ENCODE measurements at regions not wholly inside any gene's neighbourhood (a gene's known extent, or its start where the extent isn't known, plus 50 kb on each side); places are given as distances from the start of the nearest gene placed in this dataset.

DNA sequence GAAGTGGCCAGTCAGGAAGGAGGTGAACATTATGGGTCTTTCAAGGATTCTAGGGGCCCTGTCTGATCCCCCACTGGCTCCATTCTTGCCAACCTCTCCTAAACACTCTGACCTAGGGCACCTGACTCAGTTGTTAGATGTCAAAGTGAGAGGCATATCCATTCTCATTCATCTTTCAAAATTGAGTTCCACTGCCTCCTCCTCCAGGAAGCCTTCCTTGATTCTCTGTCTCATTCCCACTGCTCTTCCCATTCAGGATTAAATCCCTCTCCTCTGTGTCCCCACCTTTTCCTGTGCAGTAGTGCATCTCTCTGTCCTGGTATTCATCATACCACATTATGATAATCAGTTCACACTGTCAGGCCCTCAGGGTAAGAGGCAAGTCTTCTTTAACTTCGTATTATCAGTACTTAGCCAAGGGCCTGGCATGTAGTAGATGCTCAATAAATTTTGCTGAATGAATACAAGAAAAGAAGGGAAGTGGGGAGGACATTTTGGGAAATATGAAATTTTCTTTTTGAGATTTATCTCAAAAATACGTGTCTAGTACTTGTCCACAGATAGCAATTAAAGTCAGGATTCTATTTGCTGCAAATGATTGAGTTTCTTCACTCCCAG is 61.8 kb upstream of the ITPKB start:
- H3K27ac ChIP-seq, result no peak overlapping the region
- no peaks in the 10 kb centered on the region for H3K9me3 ChIP-seq
- H3K4me2 ChIP-seq, result no peak overlapping the region
- ChIA-PET CTCF (interaction anchor here (1.0 kb wide), 1 partner anchor 10 kb away, joined by 3 read pairs; no protein-coding TSS in a partner anchor), POLR2A (no interaction called here)
- FAIRE-seq, result no peak
- ATAC-seq, result no peak
- DNase-seq (ENCODE audit: low read depth in 1 of 2, low spot score in 1 of 2), result no peak
- H3K4me3 ChIP-seq, result no peak overlapping the region
- 35% methylated on average over 2 of the region's 2 CpGs for WGBS (ENCODE audit: missing lambda C conversion rate)
- no peaks in the 10 kb centered on the region for H3K4me1 ChIP-seq
- TF ChIP-seq ZSCAN20 (CRISPR knock-in tag; IDR thresholded peaks at IDR 0.05), result no peak
- peak; percentile 92 for TF ChIP-seq ZFP36 (IDR thresholded peaks at IDR 0.05; ENCODE audit: borderline replicate concordance, partially characterized antibody)

DNA sequence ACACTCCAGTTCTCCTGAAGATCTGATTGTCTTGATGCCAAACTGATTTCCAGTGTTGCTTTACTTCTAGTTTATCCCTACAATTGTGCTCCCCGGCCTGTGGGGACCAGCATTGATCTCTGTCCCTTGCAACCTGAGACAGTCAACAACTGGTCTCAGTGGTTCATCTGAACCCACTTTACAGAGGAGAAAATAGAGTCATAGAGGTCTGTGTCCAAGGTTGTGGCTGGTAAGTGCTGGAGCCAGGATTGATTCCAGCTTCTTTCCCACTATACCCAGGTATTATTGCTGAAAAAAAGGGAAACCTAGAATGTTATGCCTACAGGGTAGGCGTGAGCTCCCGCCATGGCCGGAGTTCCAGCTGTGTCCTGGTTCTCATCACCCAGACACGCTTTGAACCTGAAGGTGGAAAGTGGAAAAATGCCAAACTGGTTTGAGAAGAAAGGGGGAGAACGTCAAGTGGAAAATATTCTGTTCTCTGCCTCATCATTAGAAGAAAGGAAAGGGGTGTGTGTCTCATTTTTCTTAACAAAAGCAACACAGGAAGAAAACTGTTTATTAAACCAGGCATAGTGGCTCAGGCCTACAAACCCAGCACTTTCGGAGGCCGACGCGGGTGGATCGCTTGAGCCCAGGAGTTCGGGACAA is 60.7 kb upstream of the ITPKB start:
- ChIA-PET POLR2A (interaction anchor here (0.6 kb wide), 1 partner anchor 738 kb away, joined by 3 read pairs; the partner anchor contains the start of gene H3-3A), CTCF (interaction anchor here (0.9 to 1.2 kb wide), 3 partner anchors 9 to 29 kb away, joined by 3 read pairs; no protein-coding TSS in a partner anchor)
- no peak overlapping the region for H3K27ac ChIP-seq
- ATAC-seq (no peak), FAIRE-seq (no peak), DNase-seq (ENCODE audit: low read depth in 1 of 2, low spot score in 1 of 2) (no peak)
- TF ChIP-seq, protein P1, sequence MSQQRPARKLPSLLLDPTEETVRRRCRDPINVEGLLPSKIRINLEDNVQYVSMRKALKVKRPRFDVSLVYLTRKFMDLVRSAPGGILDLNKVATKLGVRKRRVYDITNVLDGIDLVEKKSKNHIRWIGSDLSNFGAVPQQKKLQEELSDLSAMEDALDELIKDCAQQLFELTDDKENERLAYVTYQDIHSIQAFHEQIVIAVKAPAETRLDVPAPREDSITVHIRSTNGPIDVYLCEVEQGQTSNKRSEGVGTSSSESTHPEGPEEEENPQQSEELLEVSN (IDR thresholded peaks at IDR 0.05; ENCODE audit: borderline replicate concordance, low read depth), result no peak
- TF ChIP-seq RARB (CRISPR knock-in tag; IDR thresholded peaks at IDR 0.05), result no peak
- no peak for TF ChIP-seq MAZ (IDR thresholded peaks at IDR 0.05; ENCODE audit: borderline replicate concordance, low read depth, low read length)
- TF ChIP-seq, protein P2, sequence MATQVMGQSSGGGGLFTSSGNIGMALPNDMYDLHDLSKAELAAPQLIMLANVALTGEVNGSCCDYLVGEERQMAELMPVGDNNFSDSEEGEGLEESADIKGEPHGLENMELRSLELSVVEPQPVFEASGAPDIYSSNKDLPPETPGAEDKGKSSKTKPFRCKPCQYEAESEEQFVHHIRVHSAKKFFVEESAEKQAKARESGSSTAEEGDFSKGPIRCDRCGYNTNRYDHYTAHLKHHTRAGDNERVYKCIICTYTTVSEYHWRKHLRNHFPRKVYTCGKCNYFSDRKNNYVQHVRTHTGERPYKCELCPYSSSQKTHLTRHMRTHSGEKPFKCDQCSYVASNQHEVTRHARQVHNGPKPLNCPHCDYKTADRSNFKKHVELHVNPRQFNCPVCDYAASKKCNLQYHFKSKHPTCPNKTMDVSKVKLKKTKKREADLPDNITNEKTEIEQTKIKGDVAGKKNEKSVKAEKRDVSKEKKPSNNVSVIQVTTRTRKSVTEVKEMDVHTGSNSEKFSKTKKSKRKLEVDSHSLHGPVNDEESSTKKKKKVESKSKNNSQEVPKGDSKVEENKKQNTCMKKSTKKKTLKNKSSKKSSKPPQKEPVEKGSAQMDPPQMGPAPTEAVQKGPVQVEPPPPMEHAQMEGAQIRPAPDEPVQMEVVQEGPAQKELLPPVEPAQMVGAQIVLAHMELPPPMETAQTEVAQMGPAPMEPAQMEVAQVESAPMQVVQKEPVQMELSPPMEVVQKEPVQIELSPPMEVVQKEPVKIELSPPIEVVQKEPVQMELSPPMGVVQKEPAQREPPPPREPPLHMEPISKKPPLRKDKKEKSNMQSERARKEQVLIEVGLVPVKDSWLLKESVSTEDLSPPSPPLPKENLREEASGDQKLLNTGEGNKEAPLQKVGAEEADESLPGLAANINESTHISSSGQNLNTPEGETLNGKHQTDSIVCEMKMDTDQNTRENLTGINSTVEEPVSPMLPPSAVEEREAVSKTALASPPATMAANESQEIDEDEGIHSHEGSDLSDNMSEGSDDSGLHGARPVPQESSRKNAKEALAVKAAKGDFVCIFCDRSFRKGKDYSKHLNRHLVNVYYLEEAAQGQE (IDR thresholded peaks at IDR 0.05), result no peak
- TF ChIP-seq SMC3 (IDR thresholded peaks at IDR 0.05), result no peak
- TF ChIP-seq, protein P3, sequence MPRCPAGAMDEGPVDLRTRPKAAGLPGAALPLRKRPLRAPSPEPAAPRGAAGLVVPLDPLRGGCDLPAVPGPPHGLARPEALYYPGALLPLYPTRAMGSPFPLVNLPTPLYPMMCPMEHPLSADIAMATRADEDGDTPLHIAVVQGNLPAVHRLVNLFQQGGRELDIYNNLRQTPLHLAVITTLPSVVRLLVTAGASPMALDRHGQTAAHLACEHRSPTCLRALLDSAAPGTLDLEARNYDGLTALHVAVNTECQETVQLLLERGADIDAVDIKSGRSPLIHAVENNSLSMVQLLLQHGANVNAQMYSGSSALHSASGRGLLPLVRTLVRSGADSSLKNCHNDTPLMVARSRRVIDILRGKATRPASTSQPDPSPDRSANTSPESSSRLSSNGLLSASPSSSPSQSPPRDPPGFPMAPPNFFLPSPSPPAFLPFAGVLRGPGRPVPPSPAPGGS (IDR thresholded peaks at IDR 0.05), result no peak
- TF ChIP-seq EP300 (IDR thresholded peaks at IDR 0.05), result no peak
- TF ChIP-seq KDM1A (IDR thresholded peaks at IDR 0.05; ENCODE audit: low read depth), result no peak
- no peak for TF ChIP-seq ZNF302 (CRISPR knock-in tag; IDR thresholded peaks at IDR 0.05)
- TF ChIP-seq HOXB13 (CRISPR knock-in tag; IDR thresholded peaks at IDR 0.05; ENCODE audit: low read depth), result no peak
- TF ChIP-seq, protein P4, sequence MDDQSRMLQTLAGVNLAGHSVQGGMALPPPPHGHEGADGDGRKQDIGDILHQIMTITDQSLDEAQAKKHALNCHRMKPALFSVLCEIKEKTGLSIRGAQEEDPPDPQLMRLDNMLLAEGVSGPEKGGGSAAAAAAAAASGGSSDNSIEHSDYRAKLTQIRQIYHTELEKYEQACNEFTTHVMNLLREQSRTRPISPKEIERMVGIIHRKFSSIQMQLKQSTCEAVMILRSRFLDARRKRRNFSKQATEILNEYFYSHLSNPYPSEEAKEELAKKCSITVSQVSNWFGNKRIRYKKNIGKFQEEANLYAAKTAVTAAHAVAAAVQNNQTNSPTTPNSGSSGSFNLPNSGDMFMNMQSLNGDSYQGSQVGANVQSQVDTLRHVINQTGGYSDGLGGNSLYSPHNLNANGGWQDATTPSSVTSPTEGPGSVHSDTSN (IDR thresholded peaks at IDR 0.05), result no peak
- no peak for TF ChIP-seq CBX8 (IDR thresholded peaks at IDR 0.05)
- TF ChIP-seq SREBF2 (IDR thresholded peaks at IDR 0.05), result no peak
- no peak for TF ChIP-seq MAFK (IDR thresholded peaks at IDR 0.05; ENCODE audit: partially characterized antibody)
- no peak for TF ChIP-seq TFCP2L1 (CRISPR knock-in tag; IDR thresholded peaks at IDR 0.05)
- no peak for TF ChIP-seq FOSL2 (IDR thresholded peaks at IDR 0.05)
- TF ChIP-seq FOSL2 (CRISPR knock-in tag; IDR thresholded peaks at IDR 0.05), result no peak
- no peak for TF ChIP-seq HOXB5 (CRISPR knock-in tag; IDR thresholded peaks at IDR 0.05)
- no peak for TF ChIP-seq FOSB (CRISPR knock-in tag; IDR thresholded peaks at IDR 0.05)
- TF ChIP-seq RAD21 (conservative IDR thresholded peaks at IDR 0.05 in 1 of 2, IDR thresholded peaks at IDR 0.05 in 1 of 2), result no peak
- TF ChIP-seq POLR2AphosphoS2 (conservative IDR thresholded peaks at IDR 0.05; ENCODE audit: low read length), result no peak
- H3K4me3 ChIP-seq, result no peak overlapping the region
- H3K4me1 ChIP-seq, result no peaks in the 10 kb centered on the region
- WGBS (ENCODE audit: missing lambda C conversion rate), result 76% methylated on average over 12 of the region's 12 CpGs
- no peaks in the 10 kb centered on the region for H3K9me3 ChIP-seq
- H3K4me2 ChIP-seq, result no peak overlapping the region

Data from A549 (cell line).